ENCODE measurements at regions not wholly inside any gene's neighbourhood (a gene's known extent, or its start where the extent isn't known, plus 50 kb on each side); places are given as distances from the start of the nearest gene placed in this dataset.

- TF ChIP-seq E2F1 (CRISPR knock-in tag; IDR thresholded peaks at IDR 0.05) (no peak), MLX (CRISPR knock-in tag; IDR thresholded peaks at IDR 0.05) (no peak), HMGXB4 (CRISPR knock-in tag; IDR thresholded peaks at IDR 0.05) (no peak)
Measured at GRCh38 chr10:74763934-74764591, 62.3 kb upstream of the KAT6B start (continued).

- no peak for ATAC-seq
- Mint-ChIP-seq H3K4me3 (no peak overlapping the region), H3K36me3 (no peaks in the 10 kb centered on the region), H3K27me3 (ENCODE audit: low read depth) (no peaks in the 10 kb centered on the region), H3K4me1 (peaks cover 7% of the 10 kb centered on the region), H3K9me3 (no peaks in the 10 kb centered on the region), H3K27ac (no peak overlapping the region)
- no peak for DNase-seq (ENCODE audit: low spot score)
- ChIA-PET POLR2A (no interaction called here), CTCF (no interaction called here)
- TF ChIP-seq ZMAT4 (CRISPR knock-in tag; IDR thresholded peaks at IDR 0.05) (no peak), ZNF671 (CRISPR knock-in tag; IDR thresholded peaks at IDR 0.05) (no peak), NR3C1 (CRISPR knock-in tag; conservative IDR thresholded peaks at IDR 0.05; ENCODE audit: low read depth) (no peak), ZNF263 (CRISPR knock-in tag; IDR thresholded peaks at IDR 0.05; ENCODE audit: low read depth) (no peak), ZNF532 (CRISPR knock-in tag; IDR thresholded peaks at IDR 0.05; ENCODE audit: borderline replicate concordance) (no peak), TEAD1 (CRISPR knock-in tag; IDR thresholded peaks at IDR 0.05) (no peak), GRHL2 (CRISPR knock-in tag; IDR thresholded peaks at IDR 0.05; ENCODE audit: insufficient replicate concordance, severe bottlenecking) (no peak), ZNF121 (CRISPR knock-in tag; IDR thresholded peaks at IDR 0.05) (no peak), ATF6 (CRISPR knock-in tag; IDR thresholded peaks at IDR 0.05) (no peak), TP53 (CRISPR knock-in tag; IDR thresholded peaks at IDR 0.05) (no peak), KAT7 (CRISPR knock-in tag; IDR thresholded peaks at IDR 0.05; ENCODE audit: borderline replicate concordance) (no peak)
Measured at GRCh38 chr10:74765465-74765975, 60.9 kb upstream of the KAT6B start.
